Large intestine (tissue), 3 donors: ENCODE measurements at regions not wholly inside any gene's neighbourhood (a gene's known extent, or its start where the extent isn't known, plus 50 kb on each side); places are given as distances from the start of the nearest gene placed in this dataset.

Experiments used
- DNase-seq, 2 donors: peaks; one replicate each; pipeline versions ENCODE4 v3.0.0 to v3.0.0-alpha.2; 2013
- H3K27ac ChIP-seq: one replicate; pipeline ENCODE4 v1.5.1; 2013; ENCODE audit warnings: low read length
- H3K27me3 ChIP-seq: 2 replicates; pipeline ENCODE4 v1.6.1; 2013; ENCODE audit warnings: low read length; ENCODE audit not compliant: control insufficient read depth, insufficient read depth
- H3K36me3 ChIP-seq: 2 replicates; pipeline ENCODE4 v1.6.1; 2013; ENCODE audit warnings: low read length; ENCODE audit not compliant: control insufficient read depth, insufficient read depth
- H3K4me1 ChIP-seq: one replicate; pipeline ENCODE4 v1.6.1; 2013; ENCODE audit warnings: low read length; ENCODE audit not compliant: control insufficient read depth, insufficient read depth
- H3K4me3 ChIP-seq: one replicate; pipeline ENCODE4 v1.5.1; 2013; ENCODE audit warnings: low read length
- H3K9me3 ChIP-seq: one replicate; pipeline ENCODE4 v1.6.1; 2013; ENCODE audit warnings: mild to moderate bottlenecking, low read depth, low read length, moderate library complexity; ENCODE audit not compliant: control insufficient read depth
- WGBS: methylation state at CpG from one replicate; pipeline ENCODE4 v1.1.5; 2013; ENCODE audit warnings: low lambda C conversion rate; ENCODE audit not compliant: insufficient coverage; 5-methylcytosine and 5-hydroxymethylcytosine counted together

GRCh38 chr9:87292449-87293191 lies 205.0 kb upstream of the DAPK1 start:
- Histone ChIP-seq H3K9me3 (no peaks in the 10 kb centered on the region), H3K36me3 (no peaks in the 10 kb centered on the region), H3K27ac (no peak overlapping the region), H3K4me3 (no peak overlapping the region), H3K27me3 (peaks cover 2% of the 10 kb centered on the region), H3K4me1 (no peaks in the 10 kb centered on the region)
- no CpG with 5 or more reads among the region's 2 CpGs for WGBS
- DNase-seq: no peak

DNA sequence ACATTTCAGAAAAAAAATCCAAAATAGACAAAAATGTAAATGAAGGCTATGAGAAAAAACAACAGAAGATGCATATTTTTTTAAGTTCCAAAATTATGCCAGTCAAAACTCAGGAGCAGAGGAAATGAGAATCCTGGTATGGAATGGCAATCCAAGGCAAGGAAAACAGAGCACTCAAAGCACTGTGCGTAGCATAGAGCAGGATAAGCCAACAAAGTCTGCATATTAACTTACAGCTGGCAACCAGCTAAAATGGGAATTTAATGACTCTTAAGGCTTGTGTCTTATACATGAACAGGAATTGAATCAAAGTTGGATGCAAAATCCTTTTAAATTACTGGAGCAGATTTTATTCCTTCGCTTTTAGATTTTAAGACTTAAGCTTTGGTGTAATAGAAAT lies 203.5 kb upstream of the DAPK1 start:
- no peaks in the 10 kb centered on the region for H3K27me3 ChIP-seq
- H3K36me3 ChIP-seq: no peaks in the 10 kb centered on the region
- no peak overlapping the region for H3K4me3 ChIP-seq
- H3K9me3 ChIP-seq: no peaks in the 10 kb centered on the region
- H3K27ac ChIP-seq: no peak overlapping the region
- no peak for DNase-seq
- H3K4me1 ChIP-seq: no peaks in the 10 kb centered on the region
- no CpG with 5 or more reads among the region's 2 CpGs for WGBS

GRCh38 chr9:87300915-87301314 lies 196.8 kb upstream of the DAPK1 start:
- no CpG with 5 or more reads among the region's 2 CpGs for WGBS

GRCh38 chr9:87301371-87301770 lies 196.3 kb upstream of the DAPK1 start:
- Histone ChIP-seq H3K27me3 (peaks cover 8% of the 10 kb centered on the region), H3K27ac (no peak overlapping the region), H3K4me1 (no peaks in the 10 kb centered on the region), H3K4me3 (no peak overlapping the region), H3K36me3 (no peaks in the 10 kb centered on the region), H3K9me3 (no peaks in the 10 kb centered on the region)
- DNase-seq: no peak

More at GRCh38 chr9:87300915-87301314, 196.8 kb upstream of the DAPK1 start:
- no peak overlapping the region for H3K27ac ChIP-seq
- DNase-seq: no peak
- no peaks in the 10 kb centered on the region for H3K36me3 ChIP-seq
- no peak overlapping the region for H3K4me3 ChIP-seq
- H3K27me3 ChIP-seq: peaks cover 8% of the 10 kb centered on the region
- no peaks in the 10 kb centered on the region for H3K4me1 ChIP-seq
- no peaks in the 10 kb centered on the region for H3K9me3 ChIP-seq

DNA sequence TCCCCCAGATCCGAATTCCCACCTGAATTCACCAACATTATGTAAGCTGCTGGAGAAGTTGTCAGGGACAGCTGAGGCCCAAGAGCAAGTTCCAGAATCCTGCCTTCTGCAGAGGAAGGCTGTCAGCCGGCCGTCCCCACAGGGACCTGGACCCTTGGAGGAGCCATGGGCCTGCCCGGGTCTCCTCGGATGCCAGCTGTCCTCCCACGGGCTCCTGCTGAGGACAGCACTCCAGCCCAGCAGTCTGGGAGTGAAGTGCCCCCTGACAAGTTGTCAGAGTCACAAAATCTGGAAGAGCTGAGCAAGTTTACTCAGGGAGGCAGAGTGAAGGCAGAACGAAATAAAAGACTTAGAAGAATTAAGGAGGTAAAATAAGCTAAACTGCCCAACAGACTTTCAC lies 192.5 kb upstream of the DAPK1 start:
- no peaks in the 10 kb centered on the region for H3K9me3 ChIP-seq
- WGBS: no CpG with 5 or more reads among the region's 7 CpGs
- no peak overlapping the region for H3K4me3 ChIP-seq
- DNase-seq: no peak
- H3K4me1 ChIP-seq: no peaks in the 10 kb centered on the region
- H3K27ac ChIP-seq: no peak overlapping the region
- peaks cover 8% of the 10 kb centered on the region for H3K27me3 ChIP-seq
- H3K36me3 ChIP-seq: no peaks in the 10 kb centered on the region

- Histone ChIP-seq H3K4me3 (no peak overlapping the region), H3K27ac (no peak overlapping the region), H3K4me1 (no peaks in the 10 kb centered on the region), H3K36me3 (no peaks in the 10 kb centered on the region), H3K27me3 (peaks cover 8% of the 10 kb centered on the region), H3K9me3 (no peaks in the 10 kb centered on the region)
- WGBS: 86% methylated on average over 2 of the region's 3 CpGs
- DNase-seq: no peak
Measured at GRCh38 chr9:87306006-87306405, 191.7 kb upstream of the DAPK1 start.

- no CpG with 5 or more reads among the region's 5 CpGs for WGBS
- H3K36me3 ChIP-seq: no peaks in the 10 kb centered on the region
- H3K27ac ChIP-seq: no peak overlapping the region
- peaks cover 3% of the 10 kb centered on the region for H3K27me3 ChIP-seq
- DNase-seq: no peak
- no peaks in the 10 kb centered on the region for H3K9me3 ChIP-seq
- H3K4me3 ChIP-seq: no peak overlapping the region
- H3K4me1 ChIP-seq: no peaks in the 10 kb centered on the region
Measured at GRCh38 chr9:87307848-87308247, 189.8 kb upstream of the DAPK1 start.

- Histone ChIP-seq H3K9me3 (no peaks in the 10 kb centered on the region), H3K4me3 (no peak overlapping the region), H3K36me3 (no peaks in the 10 kb centered on the region), H3K27me3 (peaks cover 3% of the 10 kb centered on the region), H3K4me1 (no peaks in the 10 kb centered on the region), H3K27ac (no peak overlapping the region)
- DNase-seq: no peak
- WGBS: 100% methylated on average over 1 of the region's 6 CpGs
Measured at GRCh38 chr9:87309236-87309635, 188.4 kb upstream of the DAPK1 start.

GRCh38 chr9:87310827-87311523 lies 186.7 kb upstream of the DAPK1 start:
- no peaks in the 10 kb centered on the region for H3K27me3 ChIP-seq
- no peak overlapping the region for H3K4me3 ChIP-seq
- no peaks in the 10 kb centered on the region for H3K4me1 ChIP-seq
- no CpG with 5 or more reads among the region's 4 CpGs for WGBS
- H3K27ac ChIP-seq: no peak overlapping the region
- no peak for DNase-seq
- no peaks in the 10 kb centered on the region for H3K36me3 ChIP-seq
- no peaks in the 10 kb centered on the region for H3K9me3 ChIP-seq

- H3K4me3 ChIP-seq: no peak overlapping the region
- H3K27me3 ChIP-seq: peaks cover 2% of the 10 kb centered on the region
- no peaks in the 10 kb centered on the region for H3K9me3 ChIP-seq
- H3K36me3 ChIP-seq: no peaks in the 10 kb centered on the region
- no peak overlapping the region for H3K27ac ChIP-seq
- no peak for DNase-seq
- H3K4me1 ChIP-seq: no peaks in the 10 kb centered on the region
Measured at GRCh38 chr9:87319656-87320055, 178.0 kb upstream of the DAPK1 start.
